Endothelial cell of umbilical vein (primary cell): ENCODE measurements at regions not wholly inside any gene's neighbourhood (a gene's known extent, or its start where the extent isn't known, plus 50 kb on each side); places are given as distances from the start of the nearest gene placed in this dataset.

Experiments
- BruUV-seq: library from RNA; stranded (reverse); fragments of 400-500 nt; replicated peaks from 2 replicates; lab custom pipeline; 2021; lab: Mats Ljungman, UMichigan
- CTCF ChIA-PET: fragments of 300-600, 350-600 bp; sonication (Branson Sonifier 250); formaldehyde crosslinking; loops from one replicate; lab custom pipeline; 2021; ENCODE audit warnings: antibody characterized with exemption, inconsistent platforms; lab: Charles Lee
- POLR2A ChIA-PET: fragments of 300-600, 350-600 bp; sonication (Branson Sonifier 250); formaldehyde crosslinking; loops from one replicate; lab custom pipeline; 2021; ENCODE audit warnings: antibody characterized with exemption, inconsistent platforms; lab: Charles Lee
- DNase-seq: peaks from one replicate; pipeline ENCODE4 v3.0.0-alpha.2; 2011; ENCODE audit warnings: low read depth, low spot score
- FAIRE-seq: peaks from 2 replicates; lab custom pipeline; 2011; peaks lifted over from hg19 to GRCh38; lab: Jason Lieb, UNC
- H2AFZ ChIP-seq: 2 replicates; pipeline ENCODE4 v1.6.0; 2012; ENCODE audit warnings: low read depth, low read length, control low read depth, inconsistent platforms
- H3K27ac ChIP-seq: 2 replicates; pipeline ENCODE4 v1.5.1; 2011; ENCODE audit warnings: low read depth, mild to moderate bottlenecking, control low read depth, low read length, moderate library complexity; ENCODE audit not compliant: insufficient read depth
- H3K27me3 ChIP-seq, 2 experiments: 2 replicates each; pipeline versions ENCODE4 v1.6.0 to v1.6.1; 2011; ENCODE audit warnings: low read length in 2 of 2, mixed read lengths in 1 of 2; ENCODE audit not compliant: control insufficient read depth in 2 of 2, insufficient read depth in 2 of 2
- H3K36me3 ChIP-seq, 2 experiments: 2 replicates in 1 of 2; 3 replicates in 1 of 2; pipeline ENCODE4 v1.5.1; 2011; ENCODE audit warnings: low read length in 2 of 2, mild to moderate bottlenecking in 1 of 2, moderate library complexity in 1 of 2; ENCODE audit not compliant: control insufficient read depth in 2 of 2, insufficient read depth in 2 of 2; ENCODE audit errors: extremely low read depth in 1 of 2
- H3K4me1 ChIP-seq: 3 replicates; pipeline ENCODE4 v1.5.1; 2011; ENCODE audit warnings: mild to moderate bottlenecking, low read length; ENCODE audit not compliant: control insufficient read depth, insufficient read depth; ENCODE audit errors: extremely low read depth
- H3K4me2 ChIP-seq: 2 replicates; pipeline ENCODE4 v1.6.1; 2011; ENCODE audit warnings: low read length, control low read depth, mixed read lengths; ENCODE audit not compliant: insufficient read depth
- H3K4me3 ChIP-seq, 3 experiments: fragments of 200-600 bp in 1 of 3; sonication (generic), shearing (Covaris generic) in 1 of 3; replicated peaks in 1 of 3; 2 replicates each; pipeline ENCODE4 v1.5.1; 2011 to 2016; ENCODE audit warnings: control low read depth in 3 of 3, low read length in 3 of 3, mild to moderate bottlenecking in 2 of 3, inconsistent platforms in 1 of 3, low read depth in 1 of 3, moderate library complexity in 1 of 3; ENCODE audit not compliant: insufficient read depth in 1 of 3
- H3K79me2 ChIP-seq: 2 replicates; pipeline ENCODE4 v1.6.0; 2012; ENCODE audit warnings: low read length, inconsistent platforms; ENCODE audit not compliant: control insufficient read depth, insufficient read depth
- H3K9ac ChIP-seq: replicated peaks from 2 replicates; pipeline ENCODE3; 2011; ENCODE audit warnings: low read length, control low read depth; ENCODE audit not compliant: insufficient read depth; ENCODE audit errors: extremely low read depth
- H3K9me1 ChIP-seq: replicated peaks from 3 replicates; pipeline ENCODE4 v1.6.0; 2011; ENCODE audit warnings: mild to moderate bottlenecking, low read length; ENCODE audit not compliant: control insufficient read depth, insufficient read depth; ENCODE audit errors: extremely low read depth
- H3K9me3 ChIP-seq: replicated peaks from 2 replicates; pipeline ENCODE4 v1.5.1; 2012; ENCODE audit warnings: low read length, inconsistent platforms; ENCODE audit not compliant: control insufficient read depth, insufficient read depth
- H4K20me1 ChIP-seq: replicated peaks from 2 replicates; pipeline ENCODE3; 2011; ENCODE audit warnings: mild to moderate bottlenecking, low read length; ENCODE audit not compliant: control insufficient read depth, insufficient read depth; ENCODE audit errors: extremely low read depth
- EZH2 ChIP-seq: IDR thresholded peaks from 2 replicates; pipeline ENCODE4 v1.6.1; 2012; ENCODE audit warnings: borderline replicate concordance, low read depth, mild to moderate bottlenecking, moderate library complexity, low read length, inconsistent platforms; ENCODE audit not compliant: severe bottlenecking
- FOS ChIP-seq: IDR thresholded peaks from 2 replicates; pipeline ENCODE4 v1.6.1; 2011; ENCODE audit warnings: mild to moderate bottlenecking, low read length, moderate library complexity, borderline replicate concordance; ENCODE audit not compliant: insufficient read depth
- GATA2 ChIP-seq: IDR thresholded peaks from 2 replicates; pipeline ENCODE4 v1.7.0; 2011; ENCODE audit warnings: low read depth, mild to moderate bottlenecking, moderate library complexity, mixed read lengths, low read length; ENCODE audit not compliant: insufficient read length, insufficient read depth
- JUN ChIP-seq: IDR thresholded peaks from 2 replicates; pipeline ENCODE4 v1.6.1; 2011; ENCODE audit warnings: borderline replicate concordance, low read depth; ENCODE audit not compliant: insufficient read length, insufficient read depth
- MYC ChIP-seq: IDR thresholded peaks from one replicate; pipeline ENCODE4 v1.6.1; 2011; ENCODE audit warnings: mild to moderate bottlenecking, low read depth, low read length
- POLR2A ChIP-seq: IDR thresholded peaks from 2 replicates; pipeline ENCODE4 v1.6.1; 2012; ENCODE audit warnings: low read depth, mild to moderate bottlenecking, control low read depth, low read length
- POLR2AphosphoS5 ChIP-seq: IDR thresholded peaks from 2 replicates; pipeline ENCODE4 v1.6.1; 2012; ENCODE audit warnings: low read depth, mild to moderate bottlenecking, control low read depth, low read length, moderate library complexity; ENCODE audit not compliant: insufficient read depth
- dilution Hi-C: fragments of 300-500 bp; cut with MboI; formaldehyde crosslinking; loops from one replicate; pipeline ENCODE4 v1.15.0; 2019; ENCODE audit warnings: low sequenced_read_pairs; ENCODE audit not compliant: extremely low pct_ligation_motif_present
- intact Hi-C: fragments of 100-400 bp; cut with micrococcal nuclease; formaldehyde crosslinking; loops from one replicate; pipeline ENCODE4 v1.10.0; 2022
- TF ChIP-seq, protein P1 (sequence below): IDR thresholded peaks from 2 replicates; pipeline ENCODE4 v1.6.1; 2011; ENCODE audit not compliant: insufficient read depth, insufficient read length
- TF ChIP-seq, protein P2 (sequence below), 2 donors: IDR thresholded peaks; 1 replicate in 1 of 2; 2 replicates in 1 of 2; pipeline ENCODE4 v1.5.1; 2011; ENCODE audit warnings: low read length in 2 of 2, mild to moderate bottlenecking in 2 of 2, moderate library complexity in 2 of 2, control low read depth in 1 of 2, inconsistent platforms in 1 of 2, low read depth in 1 of 2; ENCODE audit not compliant: insufficient read depth in 1 of 2; ENCODE audit errors: extremely low read depth in 1 of 2

DNA sequence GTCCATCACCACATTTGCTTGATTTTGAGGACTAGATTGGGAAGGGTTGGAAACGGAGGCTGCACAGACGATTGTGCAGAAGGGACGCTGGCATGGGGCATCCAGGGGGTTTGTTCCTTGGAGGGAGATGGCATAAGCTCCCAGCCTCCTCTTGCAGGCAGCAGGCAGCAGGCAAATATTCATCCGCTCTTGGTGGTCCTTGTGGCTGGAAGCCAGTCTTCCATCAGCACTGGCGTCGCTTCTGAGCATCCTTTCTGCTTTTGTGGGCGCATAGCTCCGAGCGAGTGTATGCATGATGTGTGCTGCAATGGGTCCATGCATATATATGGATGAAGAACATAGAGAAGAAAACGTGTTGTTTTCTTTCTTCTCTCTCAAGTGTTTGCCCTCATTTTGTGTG, 166.1 kb upstream of the NTM start:
- FAIRE-seq (no peak), DNase-seq (no peak)
- H3K4me2 ChIP-seq: no peak overlapping the region
- no peaks in the 10 kb centered on the region for H3K9me1 ChIP-seq
- no peaks in the 10 kb centered on the region for H3K4me1 ChIP-seq
- H3K79me2 ChIP-seq: no peaks in the 10 kb centered on the region
- BruUV-seq: no TSS peak
- ChIA-PET CTCF (no interaction called here), POLR2A (no interaction called here)
- no peak for TF ChIP-seq POLR2A
- TF ChIP-seq GATA2: no peak
- no peak for TF ChIP-seq FOS
- no peak for TF ChIP-seq JUN
- TF ChIP-seq EZH2: no peak
- TF ChIP-seq POLR2AphosphoS5: no peak
- TF ChIP-seq, protein P1, sequence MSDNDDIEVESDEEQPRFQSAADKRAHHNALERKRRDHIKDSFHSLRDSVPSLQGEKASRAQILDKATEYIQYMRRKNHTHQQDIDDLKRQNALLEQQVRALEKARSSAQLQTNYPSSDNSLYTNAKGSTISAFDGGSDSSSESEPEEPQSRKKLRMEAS: no peak
- no peak for TF ChIP-seq MYC
- TF ChIP-seq, protein P2, sequence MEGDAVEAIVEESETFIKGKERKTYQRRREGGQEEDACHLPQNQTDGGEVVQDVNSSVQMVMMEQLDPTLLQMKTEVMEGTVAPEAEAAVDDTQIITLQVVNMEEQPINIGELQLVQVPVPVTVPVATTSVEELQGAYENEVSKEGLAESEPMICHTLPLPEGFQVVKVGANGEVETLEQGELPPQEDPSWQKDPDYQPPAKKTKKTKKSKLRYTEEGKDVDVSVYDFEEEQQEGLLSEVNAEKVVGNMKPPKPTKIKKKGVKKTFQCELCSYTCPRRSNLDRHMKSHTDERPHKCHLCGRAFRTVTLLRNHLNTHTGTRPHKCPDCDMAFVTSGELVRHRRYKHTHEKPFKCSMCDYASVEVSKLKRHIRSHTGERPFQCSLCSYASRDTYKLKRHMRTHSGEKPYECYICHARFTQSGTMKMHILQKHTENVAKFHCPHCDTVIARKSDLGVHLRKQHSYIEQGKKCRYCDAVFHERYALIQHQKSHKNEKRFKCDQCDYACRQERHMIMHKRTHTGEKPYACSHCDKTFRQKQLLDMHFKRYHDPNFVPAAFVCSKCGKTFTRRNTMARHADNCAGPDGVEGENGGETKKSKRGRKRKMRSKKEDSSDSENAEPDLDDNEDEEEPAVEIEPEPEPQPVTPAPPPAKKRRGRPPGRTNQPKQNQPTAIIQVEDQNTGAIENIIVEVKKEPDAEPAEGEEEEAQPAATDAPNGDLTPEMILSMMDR (IDR thresholded peaks at IDR 0.05; ENCODE audit: extremely low read depth in 1 of 2, insufficient read depth in 1 of 2, low read depth in 1 of 2, low read length in 2 of 2): no peak
- dilution Hi-C loops: no loop called here
- no peaks in the 10 kb centered on the region for H3K36me3 ChIP-seq
- H2AFZ ChIP-seq: no peak overlapping the region
- no peak overlapping the region for H3K9ac ChIP-seq
- no peaks in the 10 kb centered on the region for H4K20me1 ChIP-seq
- peaks cover 2% of the 10 kb centered on the region for H3K9me3 ChIP-seq
- H3K27me3 ChIP-seq: no peaks in the 10 kb centered on the region
- H3K4me3 ChIP-seq: no peak overlapping the region
- no peak overlapping the region for H3K27ac ChIP-seq
- intact Hi-C loops: no loop called here
